ENCODE measurements at regions not wholly inside any gene's neighbourhood (a gene's known extent, or its start where the extent isn't known, plus 50 kb on each side); places are given as distances from the start of the nearest gene placed in this dataset.

- Histone ChIP-seq H3K4me3 (ENCODE audit: low read depth in 1 of 5, low read length in 5 of 5) (no peak overlapping the region), H3K27ac (ENCODE audit: low read depth, low read length) (no peak overlapping the region), H3K9ac (ENCODE audit: low read length in 5 of 5) (no peak overlapping the region), H3K9me3 (ENCODE audit: control insufficient read depth in 5 of 5, low read length in 5 of 5) (no peaks in the 10 kb centered on the region), H3K4me1 (ENCODE audit: control insufficient read depth in 5 of 5, insufficient read depth in 5 of 5, low read length in 5 of 5) (no peaks in the 10 kb centered on the region), H3K36me3 (ENCODE audit: control insufficient read depth in 5 of 5, insufficient read depth in 5 of 5, low read length in 5 of 5) (no peaks in the 10 kb centered on the region), H3K27me3 (ENCODE audit: control insufficient read depth in 5 of 5, insufficient read depth in 4 of 5, low read length in 5 of 5) (no peaks in the 10 kb centered on the region)
These were observed 124.4 kb upstream of the KRR1 start for GRCh38 chr12:75635606-75636444.

GRCh38 chr12:75634244-75635222 is 123.1 kb upstream of the KRR1 start:
- Histone ChIP-seq H3K9me3 (ENCODE audit: control insufficient read depth in 5 of 5, low read length in 5 of 5) (peaks cover 0 to 2% (median 0%) of the 10 kb centered on the region in 5 donors), H3K27me3 (ENCODE audit: control insufficient read depth in 5 of 5, insufficient read depth in 4 of 5, low read length in 5 of 5) (no peaks in the 10 kb centered on the region), H3K4me1 (ENCODE audit: control insufficient read depth in 5 of 5, insufficient read depth in 5 of 5, low read length in 5 of 5) (no peaks in the 10 kb centered on the region), H3K36me3 (ENCODE audit: control insufficient read depth in 5 of 5, insufficient read depth in 5 of 5, low read length in 5 of 5) (no peaks in the 10 kb centered on the region), H3K9ac (ENCODE audit: low read length in 5 of 5) (no peak overlapping the region), H3K27ac (ENCODE audit: low read depth, low read length) (no peak overlapping the region), H3K4me3 (ENCODE audit: low read depth in 1 of 5, low read length in 5 of 5) (no peak overlapping the region)

GRCh38 chr12:75633789-75634188 is 122.4 kb upstream of the KRR1 start:
- H3K27ac ChIP-seq (ENCODE audit: low read depth, low read length): no peak overlapping the region

GRCh38 chr12:75632442-75632841 is 121.0 kb upstream of the KRR1 start:
- Histone ChIP-seq H3K9me3 (ENCODE audit: control insufficient read depth in 5 of 5, low read length in 5 of 5) (peaks cover 0 to 2% (median 0%) of the 10 kb centered on the region in 5 donors), H3K4me1 (ENCODE audit: control insufficient read depth in 5 of 5, insufficient read depth in 5 of 5, low read length in 5 of 5) (no peaks in the 10 kb centered on the region), H3K9ac (ENCODE audit: low read length in 5 of 5) (no peak overlapping the region), H3K27ac (ENCODE audit: low read depth, low read length) (no peak overlapping the region), H3K36me3 (ENCODE audit: control insufficient read depth in 5 of 5, insufficient read depth in 5 of 5, low read length in 5 of 5) (no peaks in the 10 kb centered on the region), H3K4me3 (ENCODE audit: low read depth in 1 of 5, low read length in 5 of 5) (no peak overlapping the region), H3K27me3 (ENCODE audit: control insufficient read depth in 5 of 5, insufficient read depth in 4 of 5, low read length in 5 of 5) (no peaks in the 10 kb centered on the region)

More at GRCh38 chr12:75633789-75634188, 122.4 kb upstream of the KRR1 start:
- Histone ChIP-seq H3K9me3 (ENCODE audit: control insufficient read depth in 5 of 5, low read length in 5 of 5) (peaks cover 0 to 2% (median 0%) of the 10 kb centered on the region in 5 donors), H3K4me3 (ENCODE audit: low read depth in 1 of 5, low read length in 5 of 5) (no peak overlapping the region), H3K4me1 (ENCODE audit: control insufficient read depth in 5 of 5, insufficient read depth in 5 of 5, low read length in 5 of 5) (no peaks in the 10 kb centered on the region), H3K27me3 (ENCODE audit: control insufficient read depth in 5 of 5, insufficient read depth in 4 of 5, low read length in 5 of 5) (no peaks in the 10 kb centered on the region), H3K36me3 (ENCODE audit: control insufficient read depth in 5 of 5, insufficient read depth in 5 of 5, low read length in 5 of 5) (no peaks in the 10 kb centered on the region), H3K9ac (ENCODE audit: low read length in 5 of 5) (no peak overlapping the region)

- H3K36me3 ChIP-seq (ENCODE audit: control insufficient read depth in 5 of 5, insufficient read depth in 5 of 5, low read length in 5 of 5): no peaks in the 10 kb centered on the region
- H3K4me1 ChIP-seq (ENCODE audit: control insufficient read depth in 5 of 5, insufficient read depth in 5 of 5, low read length in 5 of 5): no peaks in the 10 kb centered on the region
- no peak overlapping the region for H3K9ac ChIP-seq (ENCODE audit: low read length in 5 of 5)
- H3K27me3 ChIP-seq (ENCODE audit: control insufficient read depth in 5 of 5, insufficient read depth in 4 of 5, low read length in 5 of 5): no peaks in the 10 kb centered on the region
- H3K4me3 ChIP-seq (ENCODE audit: low read depth in 1 of 5, low read length in 5 of 5): no peak overlapping the region
- H3K27ac ChIP-seq (ENCODE audit: low read depth, low read length): no peak overlapping the region
- H3K9me3 ChIP-seq (ENCODE audit: control insufficient read depth in 5 of 5, low read length in 5 of 5): peaks cover 0 to 2% (median 0%) of the 10 kb centered on the region in 5 donors
These were observed 120.4 kb upstream of the KRR1 start for GRCh38 chr12:75631831-75632230.

- no peak overlapping the region for H3K9ac ChIP-seq (ENCODE audit: low read length in 5 of 5)
- no peaks in the 10 kb centered on the region for H3K27me3 ChIP-seq (ENCODE audit: control insufficient read depth in 5 of 5, insufficient read depth in 4 of 5, low read length in 5 of 5)
- H3K4me1 ChIP-seq (ENCODE audit: control insufficient read depth in 5 of 5, insufficient read depth in 5 of 5, low read length in 5 of 5): no peaks in the 10 kb centered on the region
- H3K9me3 ChIP-seq (ENCODE audit: control insufficient read depth in 5 of 5, low read length in 5 of 5): peaks cover 0 to 2% (median 0%) of the 10 kb centered on the region in 5 donors
- no peak overlapping the region for H3K4me3 ChIP-seq (ENCODE audit: low read depth in 1 of 5, low read length in 5 of 5)
- H3K27ac ChIP-seq (ENCODE audit: low read depth, low read length): no peak overlapping the region
- no peaks in the 10 kb centered on the region for H3K36me3 ChIP-seq (ENCODE audit: control insufficient read depth in 5 of 5, insufficient read depth in 5 of 5, low read length in 5 of 5)
These were observed 118.7 kb upstream of the KRR1 start for GRCh38 chr12:75630091-75630490.

- Histone ChIP-seq H3K36me3 (ENCODE audit: control insufficient read depth in 5 of 5, insufficient read depth in 5 of 5, low read length in 5 of 5) (no peaks in the 10 kb centered on the region), H3K9me3 (ENCODE audit: control insufficient read depth in 5 of 5, low read length in 5 of 5) (peaks cover 0 to 2% (median 0%) of the 10 kb centered on the region in 5 donors), H3K4me1 (ENCODE audit: control insufficient read depth in 5 of 5, insufficient read depth in 5 of 5, low read length in 5 of 5) (peaks cover 0 to under 1% (median 0%) of the 10 kb centered on the region in 5 donors), H3K27ac (ENCODE audit: low read depth, low read length) (no peak overlapping the region), H3K9ac (ENCODE audit: low read length in 5 of 5) (no peak overlapping the region), H3K27me3 (ENCODE audit: control insufficient read depth in 5 of 5, insufficient read depth in 4 of 5, low read length in 5 of 5) (no peaks in the 10 kb centered on the region), H3K4me3 (ENCODE audit: low read depth in 1 of 5, low read length in 5 of 5) (no peak overlapping the region)
These were observed 117.5 kb upstream of the KRR1 start for GRCh38 chr12:75628916-75629315.

GRCh38 chr12:75628511-75628910 is 117.1 kb upstream of the KRR1 start:
- Histone ChIP-seq H3K9me3 (ENCODE audit: control insufficient read depth in 5 of 5, low read length in 5 of 5) (peaks cover 0 to 2% (median 0%) of the 10 kb centered on the region in 5 donors), H3K4me3 (ENCODE audit: low read depth in 1 of 5, low read length in 5 of 5) (no peak overlapping the region), H3K27ac (ENCODE audit: low read depth, low read length) (no peak overlapping the region), H3K4me1 (ENCODE audit: control insufficient read depth in 5 of 5, insufficient read depth in 5 of 5, low read length in 5 of 5) (peaks cover 0 to 4% (median 4%) of the 10 kb centered on the region in 5 donors), H3K9ac (ENCODE audit: low read length in 5 of 5) (no peak overlapping the region), H3K27me3 (ENCODE audit: control insufficient read depth in 5 of 5, insufficient read depth in 4 of 5, low read length in 5 of 5) (no peaks in the 10 kb centered on the region), H3K36me3 (ENCODE audit: control insufficient read depth in 5 of 5, insufficient read depth in 5 of 5, low read length in 5 of 5) (no peaks in the 10 kb centered on the region)

GRCh38 chr12:75623631-75624154 is 112.3 kb upstream of the KRR1 start:
- H3K4me1 ChIP-seq (ENCODE audit: control insufficient read depth in 5 of 5, insufficient read depth in 5 of 5, low read length in 5 of 5): peaks cover 0 to 6% (median 5%) of the 10 kb centered on the region in 5 donors
- no peaks in the 10 kb centered on the region for H3K36me3 ChIP-seq (ENCODE audit: control insufficient read depth in 5 of 5, insufficient read depth in 5 of 5, low read length in 5 of 5)
- no peaks in the 10 kb centered on the region for H3K9me3 ChIP-seq (ENCODE audit: control insufficient read depth in 5 of 5, low read length in 5 of 5)
- no peak overlapping the region for H3K4me3 ChIP-seq (ENCODE audit: low read depth in 1 of 5, low read length in 5 of 5)
- H3K27me3 ChIP-seq (ENCODE audit: control insufficient read depth in 5 of 5, insufficient read depth in 4 of 5, low read length in 5 of 5): no peaks in the 10 kb centered on the region
- H3K9ac ChIP-seq (ENCODE audit: low read length in 5 of 5): no peak overlapping the region
- H3K27ac ChIP-seq (ENCODE audit: low read depth, low read length): no peak overlapping the region

Measured in subcutaneous abdominal adipose tissue (tissue), 5 donors.